Neural cell (in vitro differentiated cells): ENCODE measurements at regions not wholly inside any gene's neighbourhood (a gene's known extent, or its start where the extent isn't known, plus 50 kb on each side); places are given as distances from the start of the nearest gene placed in this dataset.

Experiments used
- H2AFZ ChIP-seq: fragments of 200-600, 300-800 bp; sonication (generic), shearing (Covaris generic); 2 replicates; pipeline ENCODE4 v1.6.0; 2014; ENCODE audit warnings: low read depth, mild to moderate bottlenecking, antibody characterized with exemption, low read length, moderate library complexity
- H3F3A ChIP-seq: fragments of 200-600 bp; shearing (Covaris generic); 2 replicates; pipeline ENCODE4 v1.6.1; 2016; ENCODE audit warnings: mild to moderate bottlenecking, moderate library complexity, mixed read lengths, antibody characterized with exemption, low read length; ENCODE audit not compliant: insufficient read depth, poor library complexity, severe bottlenecking
- H3K27ac ChIP-seq: fragments of 200-600, 300-800 bp; sonication (generic), shearing (Covaris generic); 2 replicates; pipeline ENCODE4 v1.5.1; 2014; ENCODE audit warnings: mild to moderate bottlenecking, low read length, moderate library complexity
- H3K27me3 ChIP-seq: fragments of 300-800, 200-600 bp; sonication (generic), shearing (Covaris generic); 2 replicates; pipeline ENCODE4 v1.6.0; 2014; ENCODE audit warnings: mild to moderate bottlenecking, low read depth, low read length, moderate library complexity; ENCODE audit not compliant: insufficient read depth
- H3K36me3 ChIP-seq: fragments of 300-800, 200-600 bp; sonication (generic), shearing (Covaris generic); 2 replicates; pipeline ENCODE4 v1.5.1; 2014; ENCODE audit warnings: mild to moderate bottlenecking, antibody characterized with exemption, low read length, moderate library complexity; ENCODE audit not compliant: insufficient read depth
- H3K4me2 ChIP-seq: fragments of 300-800, 200-600 bp; sonication (generic), shearing (Covaris generic); 2 replicates; pipeline ENCODE4 v1.6.0; 2014; ENCODE audit warnings: mild to moderate bottlenecking, low read length
- H3K4me3 ChIP-seq: fragments of 300-800, 200-600 bp; sonication (generic), shearing (Covaris generic); 2 replicates; pipeline ENCODE4 v1.5.1; 2014; ENCODE audit warnings: mild to moderate bottlenecking, low read length, moderate library complexity
- H3K79me2 ChIP-seq: fragments of 200-600 bp; shearing (Covaris generic); replicated peaks from 2 replicates; pipeline ENCODE4 v1.6.0; 2014; ENCODE audit warnings: mild to moderate bottlenecking, low read length, moderate library complexity; ENCODE audit not compliant: insufficient read depth
- H3K9ac ChIP-seq: fragments of 300-800, 200-600 bp; sonication (generic), shearing (Covaris generic); 2 replicates; pipeline ENCODE4 v1.6.1; 2016; ENCODE audit warnings: mild to moderate bottlenecking, low read length, mixed read lengths
- H3K9me2 ChIP-seq: fragments of 200-600 bp; shearing (Covaris generic); 2 replicates; pipeline ENCODE4 v1.6.1; 2016; ENCODE audit warnings: mild to moderate bottlenecking, low read length, mixed read lengths; ENCODE audit not compliant: insufficient read depth
- H3K9me3 ChIP-seq: fragments of 200-600, 300-800 bp; sonication (generic), shearing (Covaris generic); 2 replicates; pipeline ENCODE4 v1.6.1; 2016; ENCODE audit warnings: mild to moderate bottlenecking, mixed run types, low read length, moderate library complexity, mixed read lengths
- H4K20me1 ChIP-seq: fragments of 200-600 bp; shearing (Covaris generic); 2 replicates; pipeline ENCODE4 v1.6.1; 2016; ENCODE audit warnings: mild to moderate bottlenecking, mixed run types; ENCODE audit not compliant: insufficient read depth
- EP300 ChIP-seq: fragments of 450-650 bp; conservative IDR thresholded peaks from 2 replicates; pipeline ENCODE4 v1.6.1; 2014; ENCODE audit warnings: antibody characterized with exemption, mild to moderate bottlenecking, moderate library complexity; ENCODE audit not compliant: poor library complexity, severe bottlenecking
- EZH2 ChIP-seq: fragments of 200-600, 300-800 bp; shearing (Covaris generic), sonication (generic); IDR thresholded peaks from 2 replicates; pipeline ENCODE4 v1.6.1; 2014; ENCODE audit warnings: antibody characterized with exemption, low read length, borderline replicate concordance, mild to moderate bottlenecking; ENCODE audit not compliant: insufficient read depth, poor library complexity, severe bottlenecking
- MXI1 ChIP-seq: fragments of 450-650 bp; conservative IDR thresholded peaks from 2 replicates; pipeline ENCODE4 v1.6.1; 2014; ENCODE audit warnings: antibody characterized with exemption, mild to moderate bottlenecking; ENCODE audit not compliant: poor library complexity, severe bottlenecking
- POLR2AphosphoS5 ChIP-seq: IDR thresholded peaks from 2 replicates; pipeline ENCODE4 v1.6.1; 2012
- RAD21 ChIP-seq: fragments of 450-650 bp; conservative IDR thresholded peaks from 2 replicates; pipeline ENCODE4 v1.6.1; 2014; ENCODE audit warnings: antibody characterized with exemption, mild to moderate bottlenecking, moderate library complexity
- SMC3 ChIP-seq: fragments of 450-650 bp; conservative IDR thresholded peaks from 2 replicates; pipeline ENCODE4 v1.6.1; 2014; ENCODE audit warnings: antibody characterized with exemption, mild to moderate bottlenecking, moderate library complexity; ENCODE audit not compliant: poor library complexity
- TAF1 ChIP-seq: IDR thresholded peaks from 2 replicates; pipeline ENCODE4 v1.6.1; 2012; ENCODE audit warnings: low read depth
- TF ChIP-seq, protein P1 (sequence below): fragments of 450-650 bp; IDR thresholded peaks from 2 replicates; pipeline ENCODE4 v1.5.1; 2014; ENCODE audit warnings: antibody characterized with exemption, mild to moderate bottlenecking, moderate library complexity; ENCODE audit not compliant: poor library complexity, severe bottlenecking
- TF ChIP-seq, protein P2 (sequence below): IDR thresholded peaks from 2 replicates; pipeline ENCODE4 v1.6.1; 2012; ENCODE audit warnings: borderline replicate concordance

DNA sequence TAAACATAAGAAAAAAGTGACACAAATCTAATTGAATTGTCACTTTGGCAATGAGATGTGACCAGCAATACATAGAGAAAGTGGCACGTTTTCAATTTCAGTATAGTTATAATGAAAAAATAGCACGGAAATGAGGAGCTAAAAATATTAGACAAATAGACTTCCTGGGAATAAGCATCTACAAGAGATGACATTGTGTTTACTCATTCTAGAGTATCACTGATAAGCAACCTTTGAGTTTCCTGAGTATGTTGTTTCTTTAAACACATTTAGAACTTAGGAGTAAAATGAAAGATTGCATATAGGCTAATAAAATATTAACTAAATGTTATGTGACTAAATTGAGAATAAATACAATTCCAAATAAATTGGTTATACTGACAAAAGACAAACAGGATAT lies 207.1 kb upstream of the SLITRK6 start:
- Histone ChIP-seq H3K9me3 (no peaks in the 10 kb centered on the region), H3K4me2 (no peak overlapping the region), H3K79me2 (no peaks in the 10 kb centered on the region), H2AFZ (no peak overlapping the region), H3K27me3 (no peaks in the 10 kb centered on the region), H3K4me3 (no peak overlapping the region), H3K27ac (no peak overlapping the region), H3K36me3 (no peaks in the 10 kb centered on the region), H4K20me1 (no peaks in the 10 kb centered on the region), H3K9ac (no peak overlapping the region), H3F3A (no peaks in the 10 kb centered on the region), H3K9me2 (no peaks in the 10 kb centered on the region)
- TF ChIP-seq, protein P1, sequence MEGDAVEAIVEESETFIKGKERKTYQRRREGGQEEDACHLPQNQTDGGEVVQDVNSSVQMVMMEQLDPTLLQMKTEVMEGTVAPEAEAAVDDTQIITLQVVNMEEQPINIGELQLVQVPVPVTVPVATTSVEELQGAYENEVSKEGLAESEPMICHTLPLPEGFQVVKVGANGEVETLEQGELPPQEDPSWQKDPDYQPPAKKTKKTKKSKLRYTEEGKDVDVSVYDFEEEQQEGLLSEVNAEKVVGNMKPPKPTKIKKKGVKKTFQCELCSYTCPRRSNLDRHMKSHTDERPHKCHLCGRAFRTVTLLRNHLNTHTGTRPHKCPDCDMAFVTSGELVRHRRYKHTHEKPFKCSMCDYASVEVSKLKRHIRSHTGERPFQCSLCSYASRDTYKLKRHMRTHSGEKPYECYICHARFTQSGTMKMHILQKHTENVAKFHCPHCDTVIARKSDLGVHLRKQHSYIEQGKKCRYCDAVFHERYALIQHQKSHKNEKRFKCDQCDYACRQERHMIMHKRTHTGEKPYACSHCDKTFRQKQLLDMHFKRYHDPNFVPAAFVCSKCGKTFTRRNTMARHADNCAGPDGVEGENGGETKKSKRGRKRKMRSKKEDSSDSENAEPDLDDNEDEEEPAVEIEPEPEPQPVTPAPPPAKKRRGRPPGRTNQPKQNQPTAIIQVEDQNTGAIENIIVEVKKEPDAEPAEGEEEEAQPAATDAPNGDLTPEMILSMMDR: no peak
- TF ChIP-seq TAF1 (no peak), MXI1 (no peak), SMC3 (no peak), EP300 (no peak), RAD21 (no peak), POLR2AphosphoS5 (no peak), EZH2 (no peak)
- TF ChIP-seq, protein P2, sequence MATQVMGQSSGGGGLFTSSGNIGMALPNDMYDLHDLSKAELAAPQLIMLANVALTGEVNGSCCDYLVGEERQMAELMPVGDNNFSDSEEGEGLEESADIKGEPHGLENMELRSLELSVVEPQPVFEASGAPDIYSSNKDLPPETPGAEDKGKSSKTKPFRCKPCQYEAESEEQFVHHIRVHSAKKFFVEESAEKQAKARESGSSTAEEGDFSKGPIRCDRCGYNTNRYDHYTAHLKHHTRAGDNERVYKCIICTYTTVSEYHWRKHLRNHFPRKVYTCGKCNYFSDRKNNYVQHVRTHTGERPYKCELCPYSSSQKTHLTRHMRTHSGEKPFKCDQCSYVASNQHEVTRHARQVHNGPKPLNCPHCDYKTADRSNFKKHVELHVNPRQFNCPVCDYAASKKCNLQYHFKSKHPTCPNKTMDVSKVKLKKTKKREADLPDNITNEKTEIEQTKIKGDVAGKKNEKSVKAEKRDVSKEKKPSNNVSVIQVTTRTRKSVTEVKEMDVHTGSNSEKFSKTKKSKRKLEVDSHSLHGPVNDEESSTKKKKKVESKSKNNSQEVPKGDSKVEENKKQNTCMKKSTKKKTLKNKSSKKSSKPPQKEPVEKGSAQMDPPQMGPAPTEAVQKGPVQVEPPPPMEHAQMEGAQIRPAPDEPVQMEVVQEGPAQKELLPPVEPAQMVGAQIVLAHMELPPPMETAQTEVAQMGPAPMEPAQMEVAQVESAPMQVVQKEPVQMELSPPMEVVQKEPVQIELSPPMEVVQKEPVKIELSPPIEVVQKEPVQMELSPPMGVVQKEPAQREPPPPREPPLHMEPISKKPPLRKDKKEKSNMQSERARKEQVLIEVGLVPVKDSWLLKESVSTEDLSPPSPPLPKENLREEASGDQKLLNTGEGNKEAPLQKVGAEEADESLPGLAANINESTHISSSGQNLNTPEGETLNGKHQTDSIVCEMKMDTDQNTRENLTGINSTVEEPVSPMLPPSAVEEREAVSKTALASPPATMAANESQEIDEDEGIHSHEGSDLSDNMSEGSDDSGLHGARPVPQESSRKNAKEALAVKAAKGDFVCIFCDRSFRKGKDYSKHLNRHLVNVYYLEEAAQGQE: no peak

DNA sequence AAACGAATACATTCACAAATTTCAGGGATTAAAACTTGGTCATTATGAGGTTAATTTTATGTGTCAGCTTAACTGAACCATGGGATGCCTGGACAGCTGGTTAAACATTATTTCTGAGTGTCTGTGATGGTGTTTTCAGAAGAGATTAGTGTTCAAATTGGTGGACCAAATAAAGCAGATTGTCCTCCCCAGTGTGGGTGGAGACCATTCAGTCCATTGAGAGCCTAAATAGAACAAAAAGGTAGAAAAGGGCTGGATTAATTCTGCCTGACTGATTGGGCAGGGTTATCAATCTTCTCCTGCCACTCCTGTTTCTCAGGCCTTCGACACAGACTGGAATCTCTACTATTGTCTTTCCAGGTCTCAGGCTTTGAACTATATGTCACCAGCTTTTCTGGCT lies 203.8 kb upstream of the SLITRK6 start:
- TF ChIP-seq POLR2AphosphoS5 (no peak), RAD21 (no peak), EZH2 (no peak), SMC3 (no peak), MXI1 (no peak), TAF1 (no peak), EP300 (no peak)
- TF ChIP-seq, protein P2: no peak
- TF ChIP-seq, protein P1: no peak
- Histone ChIP-seq H3K9me2 (no peaks in the 10 kb centered on the region), H3K4me2 (no peak overlapping the region), H2AFZ (no peak overlapping the region), H3K36me3 (no peaks in the 10 kb centered on the region), H3K9ac (no peak overlapping the region), H3K9me3 (no peaks in the 10 kb centered on the region), H3F3A (no peaks in the 10 kb centered on the region), H3K27ac (no peak overlapping the region), H4K20me1 (no peaks in the 10 kb centered on the region), H3K27me3 (no peaks in the 10 kb centered on the region), H3K4me3 (no peak overlapping the region), H3K79me2 (no peaks in the 10 kb centered on the region)
